ENCODE measurements at regions not wholly inside any gene's neighbourhood (a gene's known extent, or its start where the extent isn't known, plus 50 kb on each side); places are given as distances from the start of the nearest gene placed in this dataset.

DNA sequence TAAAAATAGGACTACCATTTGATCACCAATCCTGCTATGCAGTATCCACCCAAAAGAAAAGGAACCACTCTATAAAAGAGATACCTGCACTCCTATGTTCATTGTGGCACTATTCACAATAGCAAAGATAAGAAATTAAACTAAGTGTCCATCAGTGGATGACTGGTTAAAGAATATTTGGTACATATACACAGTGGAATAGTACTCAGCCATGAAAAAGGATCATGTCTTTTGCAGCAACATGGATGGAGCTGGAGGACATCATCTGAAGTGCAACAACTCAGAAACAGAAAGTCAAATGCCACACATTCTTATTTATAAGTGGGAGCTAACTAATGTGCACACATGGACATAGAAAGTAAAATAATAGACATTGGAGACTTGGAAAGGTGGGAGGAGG lies 116.4 kb downstream of the PFKFB3 start:
- no peak for FAIRE-seq
- POLR2A ChIA-PET (ENCODE audit: partially characterized antibody): no interaction called here
- no peak overlapping the region for H3K18ac ChIP-seq (ENCODE audit: extremely low read depth, low read length)

More for the DNA sequence above, 116.4 kb downstream of the PFKFB3 start:
- Histone ChIP-seq H2AK5ac (ENCODE audit: low read depth, low read length) (no peak overlapping the region), H2BK5ac (ENCODE audit: low read depth, low read length) (no peak overlapping the region), H3K36me3 (ENCODE audit: control insufficient read depth in 2 of 4, insufficient read depth in 4 of 4, low read length in 3 of 4) (no peaks in the 10 kb centered on the region), H3K4me1 (replicated peaks in 1 of 4; ENCODE audit: control insufficient read depth in 3 of 4, insufficient read depth in 4 of 4, low read length in 3 of 4) (no peaks in the 10 kb centered on the region; a peak in 1 of 7 replicates), H2BK120ac (replicated peaks; ENCODE audit: low read depth, low read length) (no peak overlapping the region), H4K8ac (ENCODE audit: extremely low read depth, insufficient read depth, low read length) (no peak overlapping the region), H3K4ac (replicated peaks; ENCODE audit: insufficient read length, low read depth, low read length) (no peak overlapping the region), H3K4me2 (ENCODE audit: insufficient read depth in 1 of 2, low read depth in 2 of 2, low read length in 2 of 2) (no peak overlapping the region), H2AFZ (ENCODE audit: low read length) (no peak overlapping the region), H2BK20ac (ENCODE audit: low read length) (no peak overlapping the region), H3K23ac (ENCODE audit: insufficient read length) (no peak overlapping the region), H3K9me3 (ENCODE audit: insufficient read depth in 2 of 2, low read depth in 1 of 2, low read length in 1 of 2) (no peaks in the 10 kb centered on the region), H2BK15ac (ENCODE audit: low read length) (no peak overlapping the region), H4K20me1 (replicated peaks in 1 of 2; ENCODE audit: control insufficient read depth in 1 of 2, insufficient read depth in 2 of 2, low read length in 2 of 2) (no peaks in the 10 kb centered on the region), H3K4me3 (ENCODE audit: extremely low read depth in 1 of 4, insufficient read depth in 2 of 4, low read depth in 3 of 4, low read length in 4 of 4) (no peak overlapping the region), H4K5ac (ENCODE audit: insufficient read length, low read depth, low read length) (no peak overlapping the region), H4K91ac (replicated peaks; ENCODE audit: insufficient read length, low read length) (no peak overlapping the region), H3K27me3 (replicated peaks in 1 of 4; ENCODE audit: control insufficient read depth in 3 of 4, extremely low read depth in 1 of 4, insufficient read depth in 3 of 4, low read length in 3 of 4) (no peaks in the 10 kb centered on the region), H3K79me2 (ENCODE audit: control insufficient read depth in 1 of 2, insufficient read depth in 2 of 2, low read length in 2 of 2) (no peaks in the 10 kb centered on the region), H3K14ac (ENCODE audit: insufficient read length) (no peak overlapping the region), H3K56ac (replicated peaks; ENCODE audit: insufficient read length, low read depth, low read length) (no peak overlapping the region), H3K9ac (replicated peaks in 1 of 4; ENCODE audit: extremely low read depth in 1 of 4, low read depth in 3 of 4, low read length in 3 of 4) (no peak overlapping the region), H3K79me1 (ENCODE audit: low read depth, low read length) (no peaks in the 10 kb centered on the region), H3K23me2 (ENCODE audit: low read depth, low read length) (no peaks in the 10 kb centered on the region), H3K27ac (ENCODE audit: low read depth, low read length) (no peak overlapping the region), H2BK12ac (ENCODE audit: low read depth, low read length) (no peak overlapping the region)
- CTCF ChIA-PET (ENCODE audit: partially characterized antibody): no interaction called here
- no peak for TF ChIP-seq ASH2L (IDR thresholded peaks at IDR 0.05; ENCODE audit: low read length)
- TF ChIP-seq POU5F1 (IDR thresholded peaks at IDR 0.05; ENCODE audit: low read depth, low read length): no peak
- no peak for TF ChIP-seq TAF1 (IDR thresholded peaks at IDR 0.05; ENCODE audit: low read depth, low read length)
- peak; percentile 61; the same call in 1 of the 2 replicates for TF ChIP-seq KDM1A (IDR thresholded peaks at IDR 0.05; ENCODE audit: borderline replicate concordance, low read length)
- no peak for TF ChIP-seq CBX5 (IDR thresholded peaks at IDR 0.05; ENCODE audit: low read depth, low read length)
- no peak for TF ChIP-seq TAF7 (optimal IDR thresholded peaks at IDR 0.05; ENCODE audit: borderline replicate concordance, low read depth, low read length)
- no peak for DNase-seq (ENCODE audit: low read depth in 1 of 2, low spot score in 2 of 2)

Measured in H1 (cell line).